IPS DF 19.7 (cell line): ENCODE measurements at regions not wholly inside any gene's neighbourhood (a gene's known extent, or its start where the extent isn't known, plus 50 kb on each side); places are given as distances from the start of the nearest gene placed in this dataset.

Source experiments
- DNase-seq: peaks from one replicate; pipeline ENCODE4 v3.0.0-alpha.2; 2013; ENCODE audit warnings: low read depth, low spot score

GRCh38 chr13:103852036-103852435, 785.8 kb upstream of the SLC10A2 start:
- no peak for DNase-seq

- DNase-seq = no peak
These were observed 778.3 kb upstream of the SLC10A2 start for GRCh38 chr13:103844471-103844870.

GRCh38 chr13:103839460-103839859, 773.2 kb upstream of the SLC10A2 start:
- DNase-seq = no peak

- no peak for DNase-seq
These were observed 768.8 kb upstream of the SLC10A2 start for GRCh38 chr13:103835052-103835451.

- DNase-seq = no peak
These were observed 767.2 kb upstream of the SLC10A2 start for GRCh38 chr13:103833294-103833852.

GRCh38 chr13:103815619-103816018, 749.4 kb upstream of the SLC10A2 start:
- DNase-seq = no peak

- no peak for DNase-seq
These were observed 746.8 kb upstream of the SLC10A2 start for GRCh38 chr13:103812971-103813370.

GRCh38 chr13:103812558-103812957, 746.3 kb upstream of the SLC10A2 start:
- no peak for DNase-seq

- no peak for DNase-seq
These were observed 743.8 kb upstream of the SLC10A2 start for GRCh38 chr13:103810026-103810425.

GRCh38 chr13:103805771-103806170, 739.6 kb upstream of the SLC10A2 start:
- no peak for DNase-seq

GRCh38 chr13:103803349-103803748, 737.1 kb upstream of the SLC10A2 start:
- DNase-seq = no peak

- DNase-seq = no peak
These were observed 732.8 kb upstream of the SLC10A2 start for GRCh38 chr13:103799028-103799427.

GRCh38 chr13:103795892-103796478, 729.8 kb upstream of the SLC10A2 start:
- DNase-seq = no peak

- DNase-seq = no peak
These were observed 728.3 kb upstream of the SLC10A2 start for GRCh38 chr13:103794526-103794925.

- no peak for DNase-seq
These were observed 721.9 kb upstream of the SLC10A2 start for GRCh38 chr13:103788061-103788652.

- DNase-seq = no peak
These were observed 706.4 kb upstream of the SLC10A2 start for GRCh38 chr13:103772576-103772975.

GRCh38 chr13:103762523-103762922, 696.3 kb upstream of the SLC10A2 start:
- no peak for DNase-seq

GRCh38 chr13:103759361-103759760, 693.1 kb upstream of the SLC10A2 start:
- no peak for DNase-seq

- DNase-seq = no peak
These were observed 692.0 kb upstream of the SLC10A2 start for GRCh38 chr13:103758222-103758621.

GRCh38 chr13:103757361-103757760, 691.1 kb upstream of the SLC10A2 start:
- no peak for DNase-seq

GRCh38 chr13:103754783-103755182, 688.6 kb upstream of the SLC10A2 start:
- DNase-seq = no peak

GRCh38 chr13:103734837-103735236, 668.6 kb upstream of the SLC10A2 start:
- no peak for DNase-seq

- no peak for DNase-seq
These were observed 665.7 kb upstream of the SLC10A2 start for GRCh38 chr13:103731959-103732358.
